GM12878 (cell line): ENCODE measurements at regions not wholly inside any gene's neighbourhood (a gene's known extent, or its start where the extent isn't known, plus 50 kb on each side); places are given as distances from the start of the nearest gene placed in this dataset.
A peak's percentile ranks its signal among the peaks of the same experiment; 100 is the strongest.

Source experiments
- ATAC-seq: fragments of 200-7000 bp; cut with Tn5 transposase; 3 replicates; pipeline ENCODE4 v1.9.1; 2020; ENCODE audit warnings: mild to moderate bottlenecking, moderate library complexity
- BruUV-seq: library from RNA; stranded (reverse); fragments of 400-500 nt; replicated peaks from 2 replicates; lab custom pipeline; 2021; lab: Mats Ljungman, UMichigan
- CTCF ChIA-PET: fragments of 300-600 bp; sonication (Branson Sonifier 250); formaldehyde crosslinking; extraction: SDS; loops from one replicate; lab custom pipeline; 2021; ENCODE audit warnings: inconsistent platforms; lab: Yijun Ruan, JAX
- POLR2A ChIA-PET: fragments of 350-600 bp; formaldehyde crosslinking; extraction: SDS; loops from one replicate; lab custom pipeline; 2021; ENCODE audit warnings: inconsistent platforms; lab: Charles Lee
- RAD21 ChIA-PET: fragments of 300-600 bp; sonication (Branson Sonifier 250); formaldehyde crosslinking; loops from one replicate; lab custom pipeline; 2023; ENCODE audit warnings: antibody characterized with exemption; ENCODE audit not compliant: unreplicated experiment; lab: Charles Lee
- SMC1A ChIA-PET: fragments of 300-600 bp; sonication (Branson Sonifier 250); formaldehyde crosslinking; loops from one replicate; lab custom pipeline; 2023; ENCODE audit not compliant: unreplicated experiment, uncharacterized antibody; lab: Charles Lee
- DNase-seq: peaks from one replicate; pipeline ENCODE4 v3.0.0-alpha.2; 2011; ENCODE audit warnings: low read depth, low spot score
- FAIRE-seq: peaks from 3 replicates; lab custom pipeline; 2011; peaks lifted over from hg19 to GRCh38; lab: Jason Lieb, UNC
- H2AFZ ChIP-seq: 2 replicates; pipeline ENCODE4 v1.6.0; 2011; ENCODE audit warnings: low read depth, low read length, control low read depth; ENCODE audit not compliant: control insufficient read depth
- H3K27ac ChIP-seq: 2 replicates; pipeline ENCODE4 v1.5.1; 2011; ENCODE audit warnings: control low read depth; ENCODE audit not compliant: control insufficient read depth, insufficient read depth
- H3K27me3 ChIP-seq, 2 experiments: replicated peaks in 1 of 2; 2 replicates each; pipeline versions ENCODE4 v1.6.0 to v1.6.1; 2011; ENCODE audit warnings: low read length in 1 of 2; ENCODE audit not compliant: control insufficient read depth in 2 of 2, insufficient read depth in 2 of 2
- H3K36me3 ChIP-seq, 2 experiments: 2 replicates each; pipeline ENCODE4 v1.5.1; 2011; ENCODE audit warnings: low read length in 1 of 2; ENCODE audit not compliant: control insufficient read depth in 2 of 2, insufficient read depth in 2 of 2
- H3K4me1 ChIP-seq: 2 replicates; pipeline ENCODE4 v1.6.1; 2011; ENCODE audit warnings: mild to moderate bottlenecking, low read length, moderate library complexity, mixed read lengths; ENCODE audit not compliant: control insufficient read depth, insufficient read depth
- H3K4me2 ChIP-seq: 2 replicates; pipeline ENCODE4 v1.6.0; 2011; ENCODE audit warnings: control low read depth; ENCODE audit not compliant: control insufficient read depth, insufficient read depth
- H3K4me3 ChIP-seq: fragments of 200-600 bp; sonication (generic); 2 replicates; pipeline ENCODE4 v1.5.1; 2016
- H3K79me2 ChIP-seq: 2 replicates; pipeline ENCODE4 v1.6.0; 2011; ENCODE audit warnings: low read length; ENCODE audit not compliant: control insufficient read depth, insufficient read depth
- H3K9ac ChIP-seq: 2 replicates; pipeline ENCODE4 v1.8.0; 2011; ENCODE audit warnings: low read length, control low read depth, mixed read lengths; ENCODE audit not compliant: control insufficient read depth, insufficient read depth
- H3K9me3 ChIP-seq: replicated peaks from 3 replicates; pipeline ENCODE4 v1.5.1; 2011; ENCODE audit warnings: mild to moderate bottlenecking, low read length; ENCODE audit not compliant: control insufficient read depth, insufficient read depth
- H4K20me1 ChIP-seq: 2 replicates; pipeline ENCODE4 v1.6.0; 2011; ENCODE audit not compliant: control insufficient read depth, insufficient read depth
- CTCF ChIP-seq, 3 experiments: IDR thresholded peaks in 2 of 3; conservative IDR thresholded peaks in 1 of 3; 2 replicates each; pipeline ENCODE4 v1.5.1; 2011; ENCODE audit warnings: low read depth in 3 of 3, low read length in 3 of 3, mild to moderate bottlenecking in 3 of 3, control low read depth in 2 of 3, moderate library complexity in 2 of 3, inconsistent platforms in 1 of 3, mixed read lengths in 1 of 3; ENCODE audit not compliant: control insufficient read depth in 2 of 3, insufficient read depth in 1 of 3; ENCODE audit errors: extremely low read depth in 1 of 3
- FOXM1 ChIP-seq: IDR thresholded peaks from 2 replicates; pipeline ENCODE4 v1.6.1; 2012; ENCODE audit warnings: low read depth, mild to moderate bottlenecking, inconsistent platforms, low read length, moderate library complexity
- RAD21 ChIP-seq: IDR thresholded peaks from 2 replicates; pipeline ENCODE4 v1.6.1; 2011; ENCODE audit warnings: mild to moderate bottlenecking, low read depth, low read length, moderate library complexity; ENCODE audit not compliant: insufficient read depth
- WGBS: methylation state at CpG from one replicate; pipeline ENCODE4 v1.1.6; 2016; ENCODE audit warnings: low lambda C conversion rate; ENCODE audit not compliant: insufficient replicate concordance, insufficient coverage; ENCODE audit errors: missing lambda C conversion rate; 5-methylcytosine and 5-hydroxymethylcytosine counted together
- in situ Hi-C: fragments of 300-500 bp; cut with MboI; formaldehyde crosslinking; loops from 9 replicates; pipeline ENCODE4 v1.14.3; 2018; ENCODE audit warnings: mixed read lengths
- intact Hi-C: fragments of 100-400 bp; cut with micrococcal nuclease; formaldehyde crosslinking; loops from one replicate; pipeline ENCODE4 v1.14.2; 2022; ENCODE audit not compliant: unreplicated experiment

GRCh38 chr5:120817044-120817985 lies 353.2 kb downstream of the PRR16 start:
- Histone ChIP-seq H3K79me2 (no peaks in the 10 kb centered on the region), H3K36me3 (no peaks in the 10 kb centered on the region), H4K20me1 (no peaks in the 10 kb centered on the region), H3K9ac (no peak overlapping the region), H3K4me3 (no peak overlapping the region), H3K4me2 (no peak overlapping the region), H3K9me3 (no peaks in the 10 kb centered on the region), H2AFZ (no peak overlapping the region), H3K4me1 (no peaks in the 10 kb centered on the region), H3K27ac (no peak overlapping the region), H3K27me3 (no peaks in the 10 kb centered on the region)
- TF ChIP-seq FOXM1 (no peak), CTCF (IDR thresholded peaks at IDR 0.05 in 2 of 3, conservative IDR thresholded peaks at IDR 0.05 in 1 of 3; ENCODE audit: control insufficient read depth in 2 of 3, extremely low read depth in 1 of 3, insufficient read depth in 1 of 3, low read depth in 3 of 3, low read length in 3 of 3) (peak; percentile 12 to 30 (median 14); a peak in 3 of 6 replicates), RAD21 (peak; percentile 30)
- in situ Hi-C loops = no loop called here
- SMC1A ChIA-PET = interaction anchor here (0.6 to 1.4 kb wide), 2 partner anchors 9 to 11 kb away, joined by 4 read pairs; no protein-coding TSS in a partner anchor
- no peak for FAIRE-seq
- DNase-seq = no peak
- RAD21 ChIA-PET = no interaction called here
- CTCF ChIA-PET = interaction anchor here (0.6 to 1.7 kb wide), 7 partner anchors 8 to 1344 kb away, joined by 3 to 6 read pairs (median 4); no protein-coding TSS in a partner anchor
- 59% methylated on average over 12 of the region's 12 CpGs for WGBS
- intact Hi-C loops = no loop called here
- BruUV-seq = no TSS peak
- ATAC-seq = peak; percentile 70
- POLR2A ChIA-PET = no interaction called here
